Fibroblast of lung (primary cell): ENCODE measurements at regions not wholly inside any gene's neighbourhood (a gene's known extent, or its start where the extent isn't known, plus 50 kb on each side); places are given as distances from the start of the nearest gene placed in this dataset.

Source experiments
- DNase-seq, 2 donors: peaks; one replicate each; pipeline versions ENCODE4 v3.0.0 to v3.0.0-alpha.2; 2010; ENCODE audit warnings: low read depth in 2 of 2
- H2AFZ ChIP-seq: 2 replicates; pipeline ENCODE4 v1.5.1; 2012; ENCODE audit warnings: low read length, control low read depth, inconsistent platforms
- H3K27ac ChIP-seq: 2 replicates; pipeline ENCODE4 v1.5.1; 2011; ENCODE audit warnings: low read length, control low read depth; ENCODE audit not compliant: insufficient read depth
- H3K27me3 ChIP-seq: 2 replicates; pipeline ENCODE4 v1.5.1; 2011; ENCODE audit warnings: mild to moderate bottlenecking, low read length; ENCODE audit not compliant: control insufficient read depth, insufficient read depth
- H3K36me3 ChIP-seq: 2 replicates; pipeline ENCODE4 v1.5.1; 2011; ENCODE audit warnings: low read length; ENCODE audit not compliant: control insufficient read depth, insufficient read depth
- H3K4me1 ChIP-seq: 2 replicates; pipeline ENCODE4 v1.5.1; 2011; ENCODE audit warnings: low read length; ENCODE audit not compliant: control insufficient read depth, insufficient read depth; ENCODE audit errors: extremely low read depth
- H3K4me2 ChIP-seq: 2 replicates; pipeline ENCODE4 v1.5.1; 2011; ENCODE audit warnings: low read length, control low read depth; ENCODE audit not compliant: insufficient read depth; ENCODE audit errors: extremely low read depth
- H3K4me3 ChIP-seq, 4 experiments: fragments of 200-600 bp in 1 of 4; sonication (generic) in 1 of 4; replicated peaks in 1 of 4; 2 replicates each; pipeline ENCODE4 v1.5.1; 2011 to 2016; ENCODE audit warnings: low read length in 4 of 4, low read depth in 3 of 4, mild to moderate bottlenecking in 3 of 4, control low read depth in 2 of 4, inconsistent platforms in 1 of 4, mixed read lengths in 1 of 4; ENCODE audit not compliant: insufficient read depth in 1 of 4; ENCODE audit errors: control extremely low read depth in 1 of 4
- H3K79me2 ChIP-seq: 2 replicates; pipeline ENCODE4 v1.5.1; 2012; ENCODE audit warnings: mild to moderate bottlenecking, low read length, inconsistent platforms; ENCODE audit not compliant: control insufficient read depth, insufficient read depth
- H3K9ac ChIP-seq: 2 replicates; pipeline ENCODE4 v1.5.1; 2011; ENCODE audit warnings: mild to moderate bottlenecking, low read length, control low read depth; ENCODE audit not compliant: insufficient read depth
- H3K9me3 ChIP-seq: 2 replicates; pipeline ENCODE4 v1.5.1; 2012; ENCODE audit warnings: low read depth, low read length; ENCODE audit not compliant: control insufficient read depth, insufficient read depth
- H4K20me1 ChIP-seq: 2 replicates; pipeline ENCODE4 v1.5.1; 2011; ENCODE audit warnings: low read length; ENCODE audit not compliant: control insufficient read depth, insufficient read depth; ENCODE audit errors: extremely low read depth
- CTCF ChIP-seq, 2 donors: IDR thresholded peaks in 1 of 2; conservative IDR thresholded peaks in 1 of 2; 1 replicate in 1 of 2; 2 replicates in 1 of 2; pipeline ENCODE4 v1.5.1; 2011 to 2012; ENCODE audit warnings: low read length in 2 of 2, control low read depth in 1 of 2, inconsistent platforms in 1 of 2, low read depth in 1 of 2, mild to moderate bottlenecking in 1 of 2
- EZH2 ChIP-seq: IDR thresholded peaks from 2 replicates; pipeline ENCODE4 v1.5.1; 2012; ENCODE audit warnings: low read length, control low read depth, mild to moderate bottlenecking; ENCODE audit errors: missing control alignments

- no peak overlapping the region for H3K4me2 ChIP-seq
- H3K4me3 ChIP-seq, result no peak overlapping the region
- no peaks in the 10 kb centered on the region for H3K27me3 ChIP-seq
- no peak overlapping the region for H2AFZ ChIP-seq
- H3K79me2 ChIP-seq, result no peaks in the 10 kb centered on the region
- H3K36me3 ChIP-seq, result no peaks in the 10 kb centered on the region
- H3K27ac ChIP-seq, result no peak overlapping the region
- TF ChIP-seq EZH2 (no peak), CTCF (conservative IDR thresholded peaks at IDR 0.05 in 1 of 2, IDR thresholded peaks at IDR 0.05 in 1 of 2; ENCODE audit: low read depth in 1 of 2, low read length in 2 of 2) (no peak)
- H4K20me1 ChIP-seq, result no peaks in the 10 kb centered on the region
- H3K9me3 ChIP-seq, result no peaks in the 10 kb centered on the region
- H3K9ac ChIP-seq, result no peak overlapping the region
- no peaks in the 10 kb centered on the region for H3K4me1 ChIP-seq
- DNase-seq, result no peak
Measured at GRCh38 chr4:187726485-187726884, 269.1 kb upstream of the ZFP42 start.

GRCh38 chr4:187732524-187732923, 263.0 kb upstream of the ZFP42 start:
- no peak overlapping the region for H3K9ac ChIP-seq
- TF ChIP-seq EZH2 (no peak), CTCF (conservative IDR thresholded peaks at IDR 0.05 in 1 of 2, IDR thresholded peaks at IDR 0.05 in 1 of 2; ENCODE audit: low read depth in 1 of 2, low read length in 2 of 2) (no peak)
- H3K4me1 ChIP-seq, result no peaks in the 10 kb centered on the region
- no peak overlapping the region for H3K27ac ChIP-seq
- no peaks in the 10 kb centered on the region for H3K9me3 ChIP-seq
- no peaks in the 10 kb centered on the region for H3K27me3 ChIP-seq
- H3K36me3 ChIP-seq, result no peaks in the 10 kb centered on the region
- no peaks in the 10 kb centered on the region for H4K20me1 ChIP-seq
- no peak for DNase-seq
- no peaks in the 10 kb centered on the region for H3K79me2 ChIP-seq
- no peak overlapping the region for H3K4me2 ChIP-seq
- no peak overlapping the region for H2AFZ ChIP-seq
- H3K4me3 ChIP-seq, result no peak overlapping the region

GRCh38 chr4:187739771-187740170, 255.8 kb upstream of the ZFP42 start:
- H3K79me2 ChIP-seq, result no peaks in the 10 kb centered on the region
- H3K27me3 ChIP-seq, result no peaks in the 10 kb centered on the region
- H2AFZ ChIP-seq, result no peak overlapping the region
- no peak overlapping the region for H3K4me2 ChIP-seq
- H3K9me3 ChIP-seq, result no peaks in the 10 kb centered on the region
- H3K36me3 ChIP-seq, result no peaks in the 10 kb centered on the region
- no peak overlapping the region for H3K27ac ChIP-seq
- TF ChIP-seq EZH2, result no peak
- no peak for TF ChIP-seq CTCF (conservative IDR thresholded peaks at IDR 0.05 in 1 of 2, IDR thresholded peaks at IDR 0.05 in 1 of 2; ENCODE audit: low read depth in 1 of 2, low read length in 2 of 2)
- DNase-seq, result no peak
- H3K9ac ChIP-seq, result no peak overlapping the region
- no peak overlapping the region for H3K4me3 ChIP-seq
- no peaks in the 10 kb centered on the region for H4K20me1 ChIP-seq
- no peaks in the 10 kb centered on the region for H3K4me1 ChIP-seq
